Adipocyte (in vitro differentiated cells): ENCODE measurements at regions not wholly inside any gene's neighbourhood (a gene's known extent, or its start where the extent isn't known, plus 50 kb on each side); places are given as distances from the start of the nearest gene placed in this dataset.
"Not testable (repeated sequence)": the region's sequence is repeated elsewhere in the genome, so short reads cannot be mapped to it uniquely, and the experiment has no call there.

Experiments
- DNase-seq: peaks from one replicate; pipeline ENCODE4 v3.0.0-alpha.2; 2015; ENCODE audit warnings: low read depth
- H3K27me3 ChIP-seq: replicated peaks from 2 replicates; pipeline ENCODE4 v1.7.0; 2013; ENCODE audit warnings: mild to moderate bottlenecking, low read length, moderate library complexity; ENCODE audit not compliant: control insufficient read depth, insufficient read depth
- H3K36me3 ChIP-seq: 2 replicates; pipeline ENCODE4 v1.7.0; 2013; ENCODE audit warnings: low read length, mild to moderate bottlenecking, moderate library complexity; ENCODE audit not compliant: control insufficient read depth, insufficient read depth, severe bottlenecking
- H3K4me1 ChIP-seq: 2 replicates; pipeline ENCODE4 v1.7.0; 2013; ENCODE audit warnings: mild to moderate bottlenecking, low read length, moderate library complexity; ENCODE audit not compliant: control insufficient read depth, insufficient read depth
- H3K4me3 ChIP-seq: 2 replicates; pipeline ENCODE4 v1.7.0; 2013; ENCODE audit warnings: mild to moderate bottlenecking, low read length, moderate library complexity
- H3K9ac ChIP-seq: 2 replicates; pipeline ENCODE4 v1.7.0; 2013; ENCODE audit warnings: mild to moderate bottlenecking, low read length, moderate library complexity
- H3K9me3 ChIP-seq: 2 replicates; pipeline ENCODE4 v1.7.0; 2013; ENCODE audit warnings: mild to moderate bottlenecking, low read length, moderate library complexity; ENCODE audit not compliant: control insufficient read depth

DNA sequence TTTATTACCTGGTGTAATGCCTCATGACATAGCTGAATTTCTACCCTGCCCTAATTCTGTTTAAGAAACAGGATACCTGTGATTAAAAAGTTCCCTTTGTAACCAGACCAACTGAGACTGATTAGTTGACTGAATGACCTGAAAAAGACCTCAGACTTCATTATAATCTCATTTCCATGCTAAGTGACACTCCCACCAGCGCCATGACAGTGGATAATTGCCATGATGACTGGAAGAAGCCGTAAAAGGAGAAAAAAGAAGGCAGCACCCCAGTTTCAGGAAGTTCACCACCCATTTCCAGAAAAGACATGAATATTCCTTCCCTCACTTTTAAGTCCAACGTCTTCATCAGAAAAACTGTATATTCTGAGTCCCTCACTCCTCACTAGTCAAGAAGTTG is 125.6 kb upstream of the HS3ST4 start:
- no peaks in the 10 kb centered on the region for H3K9me3 ChIP-seq
- H3K36me3 ChIP-seq: no peaks in the 10 kb centered on the region
- DNase-seq: no peak
- no peaks in the 10 kb centered on the region for H3K27me3 ChIP-seq
- no peaks in the 10 kb centered on the region for H3K4me1 ChIP-seq
- no peak overlapping the region for H3K4me3 ChIP-seq
- no peak overlapping the region for H3K9ac ChIP-seq

DNA sequence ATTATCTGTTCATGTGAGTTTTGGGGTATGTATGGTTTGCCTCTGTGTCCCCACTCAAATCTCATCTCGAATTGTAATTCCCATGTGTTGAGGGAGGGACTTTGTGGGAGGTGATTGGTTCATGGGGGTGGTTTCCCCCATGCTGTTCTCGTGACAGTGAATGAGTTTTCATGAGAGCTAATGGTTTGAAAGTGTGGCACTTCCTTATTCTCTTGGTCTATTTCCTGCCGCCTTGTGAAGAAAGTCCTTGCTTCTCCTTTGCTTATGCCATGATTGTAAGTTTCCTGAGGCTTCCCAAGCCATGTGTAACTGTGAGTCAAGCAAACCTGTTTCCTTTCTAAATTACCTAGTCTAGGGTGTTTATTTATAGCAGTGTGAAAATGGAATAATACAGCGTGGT is 128.1 kb upstream of the HS3ST4 start:
- H3K4me1 ChIP-seq: no peaks in the 10 kb centered on the region

DNA sequence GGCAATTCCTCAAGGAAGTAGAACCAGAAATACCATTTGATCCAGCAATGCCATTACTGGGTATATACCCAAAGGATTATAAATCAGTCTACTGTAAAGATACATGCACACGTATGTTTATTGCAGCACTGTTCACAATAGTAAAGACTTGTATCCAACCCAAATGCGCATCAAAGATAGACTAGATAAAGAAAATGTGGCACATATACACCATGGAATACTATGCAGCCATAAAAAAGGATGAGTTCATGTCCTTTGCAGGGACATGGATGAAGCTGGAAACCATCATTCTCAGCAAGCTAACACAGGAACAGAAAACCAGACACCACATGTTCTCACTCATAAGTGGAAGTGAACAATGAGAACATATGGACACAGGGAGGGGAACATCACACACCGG is 130.0 kb upstream of the HS3ST4 start:
- H3K27me3 ChIP-seq, H3K9ac ChIP-seq, DNase-seq, H3K4me1 ChIP-seq, H3K36me3 ChIP-seq, H3K4me3 ChIP-seq, H3K9me3 ChIP-seq: not testable (repeated sequence)

More for the DNA sequence above, 128.1 kb upstream of the HS3ST4 start:
- no peak for DNase-seq
- H3K36me3 ChIP-seq: no peaks in the 10 kb centered on the region
- H3K27me3 ChIP-seq: no peaks in the 10 kb centered on the region
- H3K9ac ChIP-seq: no peak overlapping the region
- H3K9me3 ChIP-seq: peaks cover 2% of the 10 kb centered on the region
- H3K4me3 ChIP-seq: no peak overlapping the region

DNA sequence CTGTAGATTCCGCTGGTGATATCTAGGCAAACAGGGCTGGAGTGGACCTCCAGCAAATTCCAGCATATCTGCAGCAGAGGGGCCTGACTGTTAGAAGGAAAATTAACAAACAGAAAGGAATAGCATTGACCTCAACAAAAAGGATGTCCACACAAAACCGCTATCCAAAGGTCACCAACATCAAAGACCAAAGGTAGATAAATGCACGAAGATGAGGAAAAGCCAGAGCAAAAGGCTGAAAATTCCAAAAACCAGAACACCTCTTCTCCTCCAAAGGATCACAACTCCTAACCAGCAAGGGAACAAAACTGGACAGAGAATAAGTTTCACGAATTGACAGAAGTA is 134.8 kb upstream of the HS3ST4 start:
- H3K4me3 ChIP-seq, DNase-seq, H3K9me3 ChIP-seq, H3K9ac ChIP-seq, H3K36me3 ChIP-seq, H3K4me1 ChIP-seq, H3K27me3 ChIP-seq: not testable (repeated sequence)

DNA sequence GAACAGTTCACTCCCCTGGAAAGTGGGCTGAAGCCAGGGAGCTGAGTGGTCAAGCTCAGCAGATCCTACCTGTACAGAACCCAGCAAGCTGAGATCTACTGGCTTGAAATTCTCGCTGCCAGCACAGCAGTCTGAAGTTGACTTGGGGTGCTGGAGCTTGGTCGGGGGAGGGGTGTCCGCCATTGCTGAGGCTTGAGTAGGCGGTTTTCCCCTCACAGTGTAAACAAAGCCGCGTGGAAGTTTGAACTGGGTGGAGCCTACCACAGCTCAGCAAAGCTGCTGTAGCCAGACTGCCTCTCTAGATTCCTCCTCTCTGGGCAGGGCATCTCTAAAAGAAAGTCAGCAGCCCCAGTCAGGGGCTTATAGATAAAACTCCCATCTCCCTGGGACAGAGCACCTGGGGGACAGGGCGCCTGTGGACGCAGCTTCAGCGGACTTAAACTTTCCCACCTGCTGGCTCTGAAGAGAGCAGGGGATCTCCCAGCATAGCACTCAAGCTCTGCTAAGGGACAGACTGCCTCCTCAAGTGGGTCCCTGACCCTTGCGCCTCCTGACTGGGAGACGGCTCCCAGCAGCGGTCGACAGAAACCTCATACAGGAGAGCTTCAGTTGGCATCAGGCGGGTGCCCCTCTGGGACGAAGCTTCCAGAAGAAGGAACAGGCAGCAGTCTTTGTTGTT is 135.3 kb upstream of the HS3ST4 start:
- H3K9ac ChIP-seq, H3K27me3 ChIP-seq, H3K36me3 ChIP-seq, H3K4me3 ChIP-seq, DNase-seq, H3K9me3 ChIP-seq, H3K4me1 ChIP-seq: not testable (repeated sequence)

DNA sequence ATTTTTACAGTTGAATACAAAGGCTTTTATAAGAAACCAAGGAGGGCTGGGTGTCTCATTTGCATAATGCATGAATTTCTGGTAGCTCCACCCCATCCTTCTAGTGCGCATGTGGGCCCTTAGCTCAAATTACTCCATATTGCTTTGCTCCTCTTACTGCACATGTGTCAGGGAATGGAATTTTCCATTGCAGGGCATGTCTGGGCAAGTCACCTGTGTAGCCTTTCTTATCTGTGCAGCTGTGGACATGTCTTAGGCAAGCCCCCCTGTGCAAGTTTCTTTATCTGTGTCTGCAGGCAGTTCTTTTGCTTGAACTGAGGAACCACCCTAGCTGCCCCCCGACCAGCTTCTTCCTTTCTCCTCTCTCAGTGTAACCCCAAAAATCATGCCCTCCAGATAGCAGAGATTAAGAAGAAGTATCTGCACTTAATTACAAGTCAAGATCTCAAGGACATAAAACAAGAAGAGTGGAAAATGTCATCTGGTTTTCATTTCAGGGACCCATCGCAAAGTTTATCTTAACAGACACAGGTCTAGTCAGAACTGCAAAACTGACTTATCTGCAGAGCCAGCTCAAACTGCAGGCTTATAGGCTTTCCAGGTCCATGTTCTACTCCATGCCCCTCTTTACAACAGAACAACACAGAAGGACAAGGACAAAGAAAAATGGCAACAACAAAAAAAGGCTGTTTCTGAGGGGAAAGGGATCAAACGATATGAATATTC is 137.9 kb upstream of the HS3ST4 start:
- Histone ChIP-seq H3K9ac (no peak overlapping the region), H3K36me3 (no peaks in the 10 kb centered on the region), H3K27me3 (no peaks in the 10 kb centered on the region), H3K9me3 (no peaks in the 10 kb centered on the region), H3K4me1 (no peaks in the 10 kb centered on the region), H3K4me3 (no peak overlapping the region)
- no peak for DNase-seq

DNA sequence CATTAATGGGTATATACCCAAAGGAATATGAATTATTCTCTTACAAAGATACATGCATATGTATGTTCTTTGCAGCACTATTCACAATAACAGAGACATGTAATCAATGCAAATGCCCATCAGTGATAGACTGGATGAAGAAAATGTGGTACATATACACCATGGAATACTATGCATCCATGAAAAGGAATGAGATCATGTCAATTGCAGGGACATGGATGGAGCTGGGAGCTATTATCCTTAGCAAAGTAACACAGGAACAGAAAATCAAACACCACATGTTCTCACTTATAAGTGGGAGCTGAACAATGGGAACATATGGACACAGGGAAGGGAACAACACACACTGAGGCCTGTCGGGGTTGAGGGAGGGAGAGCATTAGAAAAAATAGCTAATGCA is 141.1 kb upstream of the HS3ST4 start:
- Histone ChIP-seq H3K9me3 (no peaks in the 10 kb centered on the region), H3K36me3 (no peaks in the 10 kb centered on the region), H3K27me3 (no peaks in the 10 kb centered on the region), H3K9ac (no peak overlapping the region), H3K4me3 (no peak overlapping the region), H3K4me1 (no peaks in the 10 kb centered on the region)
- DNase-seq: no peak

DNA sequence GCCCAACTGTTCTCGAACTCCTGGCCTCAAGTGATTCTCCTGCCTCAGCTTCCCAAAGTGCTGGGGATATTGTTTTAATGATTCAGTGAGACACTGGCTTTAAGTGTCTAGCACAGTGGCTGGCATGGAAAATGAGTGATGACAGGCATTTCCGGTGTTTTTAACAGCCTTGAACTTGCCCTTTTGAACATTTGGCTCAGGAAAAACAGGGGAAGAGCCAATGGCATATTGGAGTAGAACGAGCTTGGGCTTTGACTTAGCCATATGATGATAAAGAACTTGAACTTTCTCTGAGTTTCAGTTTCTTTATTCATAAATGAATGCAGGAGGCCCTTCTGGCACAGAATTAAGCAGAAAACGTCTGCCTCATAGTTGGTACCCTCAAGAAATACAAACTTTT is 145.0 kb upstream of the HS3ST4 start:
- Histone ChIP-seq H3K27me3 (no peaks in the 10 kb centered on the region), H3K9ac (no peak overlapping the region), H3K36me3 (no peaks in the 10 kb centered on the region), H3K9me3 (no peaks in the 10 kb centered on the region), H3K4me1 (no peaks in the 10 kb centered on the region), H3K4me3 (no peak overlapping the region)
- DNase-seq: no peak

DNA sequence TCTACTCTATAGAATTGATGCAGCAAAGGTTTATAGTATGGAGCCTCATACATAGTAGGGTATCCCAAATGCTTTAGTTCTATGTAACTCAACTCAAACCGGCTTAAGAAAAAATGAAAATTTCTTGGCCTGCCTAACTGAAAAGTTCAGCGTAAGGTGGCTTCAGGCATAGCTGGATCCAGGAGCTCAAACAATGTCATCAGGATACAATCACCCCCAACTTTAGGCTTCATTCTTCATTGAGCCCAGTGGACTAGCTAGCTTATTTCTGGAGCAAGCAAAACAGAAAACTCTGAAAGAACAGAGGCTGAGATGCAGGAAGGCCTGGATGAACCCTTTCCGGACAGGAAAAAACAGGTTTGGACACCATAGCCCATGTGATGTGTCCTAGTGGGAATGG is 147.5 kb upstream of the HS3ST4 start:
- H3K4me3 ChIP-seq: no peak overlapping the region
- no peaks in the 10 kb centered on the region for H3K4me1 ChIP-seq
- H3K9ac ChIP-seq: no peak overlapping the region
- no peaks in the 10 kb centered on the region for H3K27me3 ChIP-seq
- H3K9me3 ChIP-seq: no peaks in the 10 kb centered on the region
- H3K36me3 ChIP-seq: no peaks in the 10 kb centered on the region
- no peak for DNase-seq

DNA sequence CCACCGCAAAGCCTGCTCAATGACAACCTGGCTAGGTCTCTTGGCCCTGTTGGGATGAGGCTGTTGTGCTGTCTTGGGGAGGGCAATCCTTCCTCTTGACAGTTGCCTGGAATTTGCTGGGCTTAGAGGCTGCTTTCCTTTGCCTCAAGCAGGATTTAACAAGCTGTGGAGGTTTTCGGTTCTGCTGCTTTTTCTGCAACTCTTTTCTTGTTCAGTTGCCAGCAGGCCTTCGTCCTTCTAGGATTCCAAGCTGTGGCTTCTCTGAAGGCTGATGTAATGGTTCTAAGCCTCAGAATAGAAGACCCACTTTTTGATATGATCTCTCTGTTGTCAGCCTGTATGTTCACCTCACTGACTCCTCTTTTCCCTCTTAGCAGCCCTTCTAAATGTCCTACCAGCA is 149.5 kb upstream of the HS3ST4 start:
- DNase-seq: no peak
- Histone ChIP-seq H3K9me3 (no peaks in the 10 kb centered on the region), H3K27me3 (no peaks in the 10 kb centered on the region), H3K4me3 (no peak overlapping the region), H3K36me3 (no peaks in the 10 kb centered on the region), H3K4me1 (no peaks in the 10 kb centered on the region), H3K9ac (no peak overlapping the region)

DNA sequence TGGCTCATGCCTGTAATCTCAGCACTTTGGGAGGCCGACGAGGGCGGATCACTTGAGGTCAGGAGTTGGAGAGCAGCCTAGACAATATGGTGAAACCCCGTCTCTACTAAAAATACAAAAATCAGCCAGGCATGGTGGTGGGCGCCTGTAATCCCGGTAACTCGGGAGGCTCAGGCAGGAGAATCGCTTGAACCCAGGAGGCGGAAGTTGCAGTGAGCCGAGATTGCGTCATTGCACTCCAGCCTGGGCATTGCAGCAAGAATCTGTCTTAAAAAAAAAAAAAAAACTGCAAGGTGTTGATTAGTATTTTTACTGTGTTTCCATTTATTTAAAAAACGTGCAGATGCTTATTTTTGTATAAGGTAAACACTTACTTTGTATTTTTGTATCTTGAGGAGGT is 152.0 kb upstream of the HS3ST4 start:
- not testable (repeated sequence) for H3K4me1 ChIP-seq, H3K9ac ChIP-seq, H3K9me3 ChIP-seq, DNase-seq, H3K4me3 ChIP-seq, H3K27me3 ChIP-seq, H3K36me3 ChIP-seq

DNA sequence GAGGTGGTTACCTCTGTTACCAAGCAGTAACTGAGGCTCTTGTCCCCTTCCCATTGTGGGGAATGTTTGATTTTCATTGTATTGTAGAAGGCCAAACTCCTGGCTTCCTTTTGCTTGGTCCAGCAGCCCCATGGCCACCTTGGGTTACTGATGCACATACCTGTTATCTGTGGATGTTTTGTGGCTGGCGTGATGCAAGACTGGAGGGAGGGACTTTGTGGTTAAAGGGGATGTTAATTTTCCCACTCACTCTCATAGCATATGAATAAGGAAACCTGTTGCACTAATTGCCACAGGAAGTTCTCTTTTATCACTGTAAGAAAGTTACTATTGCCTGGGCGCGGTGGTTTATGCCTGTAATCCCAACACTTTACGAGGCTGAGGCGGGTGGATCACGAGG is 168.6 kb upstream of the HS3ST4 start:
- no peak overlapping the region for H3K4me3 ChIP-seq
- H3K27me3 ChIP-seq: no peaks in the 10 kb centered on the region
- no peak overlapping the region for H3K9ac ChIP-seq
- no peaks in the 10 kb centered on the region for H3K9me3 ChIP-seq
- H3K4me1 ChIP-seq: no peaks in the 10 kb centered on the region
- no peak for DNase-seq
- H3K36me3 ChIP-seq: no peaks in the 10 kb centered on the region
